Calu3 (cell line): ENCODE measurements at regions not wholly inside any gene's neighbourhood (a gene's known extent, or its start where the extent isn't known, plus 50 kb on each side); places are given as distances from the start of the nearest gene placed in this dataset.

Source experiments
- BruUV-seq: library from RNA; stranded (reverse); fragments of 400-500 nt; replicated peaks from 2 replicates; lab custom pipeline; 2021; lab: Mats Ljungman, UMichigan
- CTCF ChIA-PET: fragments of 300-600 bp; sonication (Branson Sonifier 250); formaldehyde crosslinking; loops from one replicate; lab custom pipeline; 2022; ENCODE audit warnings: antibody characterized with exemption; lab: Charles Lee
- DNase-seq: peaks from one replicate; pipeline ENCODE4 v3.0.0; 2022
- H3K27ac Mint-ChIP-seq: one replicate; pipeline ENCODE4 v1.8.0; 2022; ENCODE audit warnings: mixed read lengths; ENCODE audit not compliant: unreplicated experiment
- H3K27me3 Mint-ChIP-seq: one replicate; pipeline ENCODE4 v1.8.0; 2022; ENCODE audit warnings: mixed read lengths; ENCODE audit not compliant: unreplicated experiment
- H3K36me3 Mint-ChIP-seq: one replicate; pipeline ENCODE4 v1.8.0; 2022; ENCODE audit warnings: mild to moderate bottlenecking, moderate library complexity, mixed read lengths; ENCODE audit not compliant: insufficient read depth, unreplicated experiment
- H3K4me1 Mint-ChIP-seq: one replicate; pipeline ENCODE4 v1.8.0; 2022; ENCODE audit warnings: mild to moderate bottlenecking, low read depth, mixed read lengths; ENCODE audit not compliant: unreplicated experiment
- H3K4me3 Mint-ChIP-seq: one replicate; pipeline ENCODE4 v1.8.0; 2022; ENCODE audit warnings: mild to moderate bottlenecking, low read depth, moderate library complexity, mixed read lengths; ENCODE audit not compliant: unreplicated experiment
- H3K9me3 Mint-ChIP-seq: one replicate; pipeline ENCODE4 v1.8.0; 2022; ENCODE audit warnings: low read depth, mixed read lengths; ENCODE audit not compliant: unreplicated experiment
- intact Hi-C: fragments of 100-400 bp; cut with micrococcal nuclease; formaldehyde crosslinking; loops from one replicate; pipeline ENCODE4 v1.10.0; 2022; ENCODE audit not compliant: unreplicated experiment
- TF ChIP-seq, protein P1 (sequence below): fragments of 200-600 bp; IDR thresholded peaks from one replicate; pipeline ENCODE4 v1.8.0; 2022; ENCODE audit warnings: antibody characterized with exemption; ENCODE audit not compliant: unreplicated experiment

DNA sequence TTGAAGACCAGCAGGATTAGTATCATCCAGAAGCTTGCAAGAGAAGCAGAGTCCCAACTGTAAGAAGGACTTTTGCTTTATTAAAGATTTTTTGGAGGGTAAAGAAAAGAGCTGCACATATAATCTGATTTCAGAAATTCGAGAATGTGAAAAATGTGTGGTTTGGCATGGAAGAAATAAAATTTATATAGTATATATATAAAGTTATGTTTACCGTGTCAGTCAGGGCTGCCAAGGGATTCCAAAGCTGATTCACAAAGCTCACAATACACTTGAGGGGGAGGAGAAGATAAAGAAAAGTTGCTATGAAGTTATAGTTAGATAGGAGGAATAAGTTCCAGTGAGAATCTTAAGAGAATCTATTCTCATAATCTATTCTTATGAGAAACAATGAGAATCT lies 231.8 kb upstream of the CACNA2D1 start:
- H3K9me3 Mint-ChIP-seq, result no peaks in the 10 kb centered on the region
- intact Hi-C loops, result no loop called here
- CTCF ChIA-PET, result no interaction called here

DNA sequence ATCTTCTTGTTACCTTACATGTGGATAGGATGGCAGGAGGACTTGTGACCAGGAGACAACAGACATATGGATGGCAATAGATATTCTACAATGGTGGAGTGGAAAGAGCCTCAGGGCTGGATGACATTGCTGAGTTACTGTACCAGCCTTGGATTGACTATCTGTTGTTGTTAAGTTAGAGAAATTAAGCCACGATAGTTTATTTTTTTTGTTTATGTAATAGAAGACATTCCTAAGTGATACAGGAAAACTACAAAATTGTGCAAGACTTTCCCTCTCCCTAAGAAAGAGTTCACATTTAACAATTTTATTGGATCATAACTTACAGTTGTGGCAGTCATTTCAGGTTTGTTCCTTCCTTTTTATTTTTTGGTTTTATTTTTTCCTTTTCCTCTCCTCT lies 230.7 kb upstream of the CACNA2D1 start:
- CTCF ChIA-PET, result no interaction called here
- intact Hi-C loops, result no loop called here
- DNase-seq, result no peak
- BruUV-seq, result no TSS peak
- Mint-ChIP-seq H3K4me1 (no peaks in the 10 kb centered on the region), H3K4me3 (no peak overlapping the region), H3K9me3 (no peaks in the 10 kb centered on the region), H3K27ac (no peak overlapping the region), H3K36me3 (no peaks in the 10 kb centered on the region), H3K27me3 (no peaks in the 10 kb centered on the region)
- TF ChIP-seq, protein P1, sequence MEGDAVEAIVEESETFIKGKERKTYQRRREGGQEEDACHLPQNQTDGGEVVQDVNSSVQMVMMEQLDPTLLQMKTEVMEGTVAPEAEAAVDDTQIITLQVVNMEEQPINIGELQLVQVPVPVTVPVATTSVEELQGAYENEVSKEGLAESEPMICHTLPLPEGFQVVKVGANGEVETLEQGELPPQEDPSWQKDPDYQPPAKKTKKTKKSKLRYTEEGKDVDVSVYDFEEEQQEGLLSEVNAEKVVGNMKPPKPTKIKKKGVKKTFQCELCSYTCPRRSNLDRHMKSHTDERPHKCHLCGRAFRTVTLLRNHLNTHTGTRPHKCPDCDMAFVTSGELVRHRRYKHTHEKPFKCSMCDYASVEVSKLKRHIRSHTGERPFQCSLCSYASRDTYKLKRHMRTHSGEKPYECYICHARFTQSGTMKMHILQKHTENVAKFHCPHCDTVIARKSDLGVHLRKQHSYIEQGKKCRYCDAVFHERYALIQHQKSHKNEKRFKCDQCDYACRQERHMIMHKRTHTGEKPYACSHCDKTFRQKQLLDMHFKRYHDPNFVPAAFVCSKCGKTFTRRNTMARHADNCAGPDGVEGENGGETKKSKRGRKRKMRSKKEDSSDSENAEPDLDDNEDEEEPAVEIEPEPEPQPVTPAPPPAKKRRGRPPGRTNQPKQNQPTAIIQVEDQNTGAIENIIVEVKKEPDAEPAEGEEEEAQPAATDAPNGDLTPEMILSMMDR, result no peak

More for the DNA sequence above, 231.8 kb upstream of the CACNA2D1 start:
- DNase-seq, result no peak
- no peak overlapping the region for H3K27ac Mint-ChIP-seq
- H3K27me3 Mint-ChIP-seq, result no peaks in the 10 kb centered on the region
- TF ChIP-seq, protein P1, result no peak
- no peaks in the 10 kb centered on the region for H3K36me3 Mint-ChIP-seq
- H3K4me1 Mint-ChIP-seq, result no peaks in the 10 kb centered on the region
- no TSS peak for BruUV-seq
- no peak overlapping the region for H3K4me3 Mint-ChIP-seq

DNA sequence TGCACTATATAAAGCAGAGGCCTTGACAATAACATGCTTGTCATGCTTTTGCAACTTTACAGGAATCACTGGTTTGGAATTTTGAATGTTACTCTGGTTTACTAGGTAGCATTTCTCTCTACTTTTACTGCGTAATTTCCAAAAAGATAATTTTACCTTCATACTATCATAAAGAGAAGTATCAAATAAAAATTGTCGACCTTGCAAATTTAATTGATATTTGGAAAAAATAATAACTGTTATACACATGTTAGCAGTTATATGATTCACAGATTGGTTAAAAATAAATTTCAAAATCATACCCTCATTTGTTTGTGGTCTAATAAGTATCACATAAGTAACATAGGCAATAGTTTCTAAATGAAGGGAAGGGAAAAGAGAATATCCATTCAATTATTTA lies 228.5 kb upstream of the CACNA2D1 start:
- no peaks in the 10 kb centered on the region for H3K9me3 Mint-ChIP-seq
- TF ChIP-seq, protein P1, result no peak
- CTCF ChIA-PET, result no interaction called here
- H3K4me3 Mint-ChIP-seq, result no peak overlapping the region
- no peak overlapping the region for H3K27ac Mint-ChIP-seq
- no peak for DNase-seq
- no TSS peak for BruUV-seq
- no peaks in the 10 kb centered on the region for H3K27me3 Mint-ChIP-seq
- intact Hi-C loops, result no loop called here
- H3K4me1 Mint-ChIP-seq, result no peaks in the 10 kb centered on the region
- no peaks in the 10 kb centered on the region for H3K36me3 Mint-ChIP-seq

DNA sequence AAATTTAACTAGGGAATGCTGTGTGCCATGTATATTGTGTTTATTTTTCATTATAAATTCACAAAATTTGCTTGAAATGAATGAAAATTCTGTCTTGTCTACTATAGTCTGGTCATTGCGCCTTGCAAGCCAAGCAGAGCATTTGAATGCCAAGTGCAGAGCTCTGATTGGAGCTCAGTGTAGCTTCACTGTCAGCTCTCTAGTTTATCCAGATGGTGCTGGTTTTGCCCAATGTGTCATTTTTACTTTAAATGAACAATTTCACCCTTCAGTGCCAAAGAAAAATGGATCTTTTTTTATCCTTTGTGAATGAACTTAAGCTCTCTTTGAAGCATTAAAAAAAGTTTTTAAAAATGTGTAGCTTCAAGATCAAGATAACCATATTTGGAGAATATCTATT lies 225.6 kb upstream of the CACNA2D1 start:
- intact Hi-C loops, result no loop called here
- Mint-ChIP-seq H3K27me3 (no peaks in the 10 kb centered on the region), H3K27ac (no peak overlapping the region), H3K36me3 (no peaks in the 10 kb centered on the region), H3K4me1 (no peaks in the 10 kb centered on the region), H3K4me3 (no peak overlapping the region), H3K9me3 (no peaks in the 10 kb centered on the region)
- BruUV-seq, result no TSS peak
- no peak for DNase-seq
- TF ChIP-seq, protein P1, result no peak
- CTCF ChIA-PET, result no interaction called here
